Endodermal cell (in vitro differentiated cells): ENCODE measurements at regions not wholly inside any gene's neighbourhood (a gene's known extent, or its start where the extent isn't known, plus 50 kb on each side); places are given as distances from the start of the nearest gene placed in this dataset.
"Not testable (repeated sequence)": the region's sequence is repeated elsewhere in the genome, so short reads cannot be mapped to it uniquely, and the experiment has no call there.

Source experiments
- DNase-seq: peaks from one replicate; pipeline ENCODE4 v3.0.0-alpha.2; 2017
- H3K27ac ChIP-seq: 2 replicates; pipeline ENCODE4 v1.5.1; 2013; ENCODE audit warnings: mild to moderate bottlenecking, low read depth, low read length, moderate library complexity
- H3K27me3 ChIP-seq: 2 replicates; pipeline ENCODE4 v1.6.1; 2013; ENCODE audit warnings: mild to moderate bottlenecking, low read length, moderate library complexity; ENCODE audit not compliant: insufficient read depth, control insufficient read depth, poor library complexity, severe bottlenecking
- H3K36me3 ChIP-seq: 2 replicates; pipeline ENCODE4 v1.7.0; 2013; ENCODE audit warnings: mild to moderate bottlenecking, low read length, moderate library complexity; ENCODE audit not compliant: control insufficient read depth, insufficient read depth
- H3K4me1 ChIP-seq: one replicate; pipeline ENCODE4 v1.7.0; 2013; ENCODE audit warnings: low read length; ENCODE audit not compliant: control insufficient read depth, insufficient read depth
- H3K4me3 ChIP-seq: 2 replicates; pipeline ENCODE4 v1.5.1; 2013; ENCODE audit warnings: mild to moderate bottlenecking, low read length, moderate library complexity
- H3K9ac ChIP-seq: 2 replicates; pipeline ENCODE4 v1.6.1; 2013; ENCODE audit warnings: mild to moderate bottlenecking, low read length, moderate library complexity; ENCODE audit not compliant: poor library complexity, severe bottlenecking; ENCODE audit errors: extremely low read depth
- H3K9me3 ChIP-seq: 2 replicates; pipeline ENCODE4 v1.6.1; 2013; ENCODE audit warnings: mild to moderate bottlenecking, low read length, moderate library complexity; ENCODE audit not compliant: control insufficient read depth
- H3K27ac Mint-ChIP-seq: 2 replicates; pipeline ENCODE4 v1.8.0; 2020; ENCODE audit warnings: mixed read lengths
- H3K27me3 Mint-ChIP-seq: 2 replicates; pipeline ENCODE4 v1.8.0; 2021; ENCODE audit warnings: mild to moderate bottlenecking, mixed read lengths; ENCODE audit not compliant: insufficient read depth
- H3K36me3 Mint-ChIP-seq: 2 replicates; pipeline ENCODE4 v1.8.0; 2020; ENCODE audit warnings: low read depth, mixed read lengths
- H3K4me1 Mint-ChIP-seq: 2 replicates; pipeline ENCODE4 v1.8.0; 2020; ENCODE audit warnings: mixed read lengths
- H3K4me3 Mint-ChIP-seq: 2 replicates; pipeline ENCODE4 v1.8.0; 2020; ENCODE audit warnings: mild to moderate bottlenecking, moderate library complexity, mixed read lengths
- H3K9me3 Mint-ChIP-seq: 2 replicates; pipeline ENCODE4 v1.8.0; 2020; ENCODE audit warnings: mild to moderate bottlenecking, mixed read lengths
- CTCF ChIP-seq: fragments of 200-600 bp; sonication (generic); conservative IDR thresholded peaks from 2 replicates; pipeline ENCODE4 v1.5.0; 2021; ENCODE audit warnings: antibody characterized with exemption, mild to moderate bottlenecking
- WGBS, 2 experiments: methylation state at CpG; one replicate each; pipeline versions ENCODE4 v1.1.5 to v1.1.7; 2013; ENCODE audit warnings: missing lambda C conversion rate in 2 of 2, mixed read lengths in 1 of 2; ENCODE audit not compliant: insufficient coverage in 1 of 2, insufficient read length in 1 of 2; 5-methylcytosine and 5-hydroxymethylcytosine counted together

GRCh38 chr19:23984911-23985310 is 70.2 kb downstream of the ZNF726 start:
- not testable (repeated sequence) for H3K27me3 ChIP-seq, H3K9ac ChIP-seq, H3K27ac Mint-ChIP-seq, H3K4me3 ChIP-seq, DNase-seq, H3K4me3 Mint-ChIP-seq, H3K36me3 ChIP-seq, H3K27me3 Mint-ChIP-seq, H3K4me1 ChIP-seq, H3K4me1 Mint-ChIP-seq, H3K36me3 Mint-ChIP-seq, H3K27ac ChIP-seq
- WGBS, 2 experiments: 73% methylated on average over 1 of the region's 1 CpG; no CpG with 5 or more reads in 1 of the 2 experiments
- H3K9me3 Mint-ChIP-seq: peaks cover 89% of the 10 kb centered on the region
- H3K9me3 ChIP-seq: peaks cover 51% of the 10 kb centered on the region

- Mint-ChIP-seq H3K4me3 (no peak overlapping the region), H3K9me3 (peaks cover 75% of the 10 kb centered on the region), H3K36me3 (no peaks in the 10 kb centered on the region), H3K27me3 (no peaks in the 10 kb centered on the region), H3K27ac (no peak overlapping the region), H3K4me1 (no peaks in the 10 kb centered on the region)
- Histone ChIP-seq H3K27me3 (no peaks in the 10 kb centered on the region), H3K27ac (no peak overlapping the region), H3K9ac (no peak overlapping the region), H3K4me1 (no peaks in the 10 kb centered on the region), H3K9me3 (peaks cover 50% of the 10 kb centered on the region), H3K36me3 (no peaks in the 10 kb centered on the region), H3K4me3 (no peak overlapping the region)
- TF ChIP-seq CTCF: no peak
- DNase-seq: no peak
- WGBS, 2 experiments: 80 to 100% methylated on average over 1 of the region's 1 CpG
These were observed 71.9 kb downstream of the ZNF726 start for GRCh38 chr19:23986623-23987022.

- H3K4me1 ChIP-seq: no peaks in the 10 kb centered on the region
- Mint-ChIP-seq H3K36me3 (no peaks in the 10 kb centered on the region), H3K4me1 (no peaks in the 10 kb centered on the region), H3K27me3 (no peaks in the 10 kb centered on the region), H3K9me3 (peaks cover 73% of the 10 kb centered on the region), H3K4me3 (no peak overlapping the region), H3K27ac (no peak overlapping the region)
- H3K4me3 ChIP-seq: no peak overlapping the region
- H3K9me3 ChIP-seq: peaks cover 61% of the 10 kb centered on the region
- no peak for TF ChIP-seq CTCF
- no peak for DNase-seq
- WGBS, 2 experiments: no CpG with 5 or more reads among the region's 1 CpG
- no peaks in the 10 kb centered on the region for H3K27me3 ChIP-seq
- no peak overlapping the region for H3K27ac ChIP-seq
- no peaks in the 10 kb centered on the region for H3K36me3 ChIP-seq
- no peak overlapping the region for H3K9ac ChIP-seq
These were observed 76.5 kb downstream of the ZNF726 start for GRCh38 chr19:23991170-23991569.

GRCh38 chr19:23992348-23992747 is 77.7 kb downstream of the ZNF726 start:
- Mint-ChIP-seq H3K4me3 (no peak overlapping the region), H3K27me3 (no peaks in the 10 kb centered on the region), H3K27ac (no peak overlapping the region), H3K36me3 (no peaks in the 10 kb centered on the region), H3K9me3 (peaks cover 73% of the 10 kb centered on the region), H3K4me1 (no peaks in the 10 kb centered on the region)
- Histone ChIP-seq H3K36me3 (no peaks in the 10 kb centered on the region), H3K4me1 (no peaks in the 10 kb centered on the region), H3K9me3 (peaks cover 60% of the 10 kb centered on the region), H3K4me3 (no peak overlapping the region), H3K27me3 (no peaks in the 10 kb centered on the region), H3K27ac (no peak overlapping the region), H3K9ac (no peak overlapping the region)
- no peak for TF ChIP-seq CTCF
- 83 to 89% methylated on average over 1 to 3 of the region's 3 CpGs for WGBS, 2 experiments
- no peak for DNase-seq
